GM21619 (cell line): ENCODE measurements at regions not wholly inside any gene's neighbourhood (a gene's known extent, or its start where the extent isn't known, plus 50 kb on each side); places are given as distances from the start of the nearest gene placed in this dataset.

Experiments
- ATAC-seq: cut with Tn5 transposase; IDR thresholded peaks from one replicate; pipeline ENCODE4 v1.9.1; 2021; ENCODE audit not compliant: unreplicated experiment

- no peak for ATAC-seq
Measured at GRCh38 chr9:14967450-14968321, 57.5 kb upstream of the FREM1 start.

GRCh38 chr9:14962193-14962882 lies 52.1 kb upstream of the FREM1 start:
- ATAC-seq = no peak

GRCh38 chr9:14961372-14962068 lies 51.3 kb upstream of the FREM1 start:
- ATAC-seq = no peak

- ATAC-seq = no peak
Measured at GRCh38 chr9:14960881-14961280, 50.7 kb upstream of the FREM1 start.
